Globus pallidus (tissue), 1 donor: ENCODE measurements at regions not wholly inside any gene's neighbourhood (a gene's known extent, or its start where the extent isn't known, plus 50 kb on each side); places are given as distances from the start of the nearest gene placed in this dataset.

ENCODE experiments used
- DNase-seq: peaks from one replicate; pipeline ENCODE4 v3.0.0-alpha.2; 2015; ENCODE audit warnings: low spot score

GRCh38 chr18:61618816-61619215, 274.0 kb downstream of the RNF152 start:
- DNase-seq: no peak

- no peak for DNase-seq
Observed at GRCh38 chr18:61616111-61616610, 276.6 kb downstream of the RNF152 start.

GRCh38 chr18:61612517-61612916, 279.3 kb downstream of the CDH20 start:
- DNase-seq: no peak

- DNase-seq: no peak
Observed at GRCh38 chr18:61609131-61609530, 275.9 kb downstream of the CDH20 start.

GRCh38 chr18:61608316-61608715, 275.1 kb downstream of the CDH20 start:
- DNase-seq: no peak

- no peak for DNase-seq
Observed at GRCh38 chr18:61607867-61608266, 274.6 kb downstream of the CDH20 start.

- peak; percentile 7 for DNase-seq
Observed at GRCh38 chr18:61606759-61607158, 273.5 kb downstream of the CDH20 start.

- no peak for DNase-seq
Observed at GRCh38 chr18:61606068-61606660, 272.9 kb downstream of the CDH20 start.

GRCh38 chr18:61605376-61606067, 272.3 kb downstream of the CDH20 start:
- DNase-seq: no peak
